BJ (cell line): ENCODE measurements at regions not wholly inside any gene's neighbourhood (a gene's known extent, or its start where the extent isn't known, plus 50 kb on each side); places are given as distances from the start of the nearest gene placed in this dataset.

Source experiments
- CTCF ChIA-PET: fragments of 350-600 bp; formaldehyde crosslinking; extraction: SDS; loops from one replicate; lab custom pipeline; 2021; ENCODE audit warnings: antibody characterized with exemption, inconsistent platforms; lab: Yijun Ruan, JAX
- POLR2A ChIA-PET: fragments of 300-600 bp; sonication (Branson Sonifier 250); formaldehyde crosslinking; extraction: SDS; loops from one replicate; lab custom pipeline; 2021; ENCODE audit warnings: antibody characterized with exemption; lab: Charles Lee
- DNase-seq: peaks from one replicate; pipeline ENCODE4 v3.0.0-alpha.2; 2011; ENCODE audit warnings: low read depth
- H3K27me3 ChIP-seq: 2 replicates; pipeline ENCODE4 v1.6.0; 2011; ENCODE audit warnings: low read length; ENCODE audit not compliant: control insufficient read depth, insufficient read depth
- H3K36me3 ChIP-seq: 2 replicates; pipeline ENCODE4 v1.5.1; 2011; ENCODE audit warnings: low read length; ENCODE audit not compliant: control insufficient read depth, insufficient read depth
- H3K4me3 ChIP-seq: 2 replicates; pipeline ENCODE4 v1.5.1; 2011; ENCODE audit warnings: low read depth, mild to moderate bottlenecking, control low read depth, low read length
- TF ChIP-seq, protein P1 (sequence below): IDR thresholded peaks from 2 replicates; pipeline ENCODE4 v1.5.1; 2011; ENCODE audit warnings: low read depth, mild to moderate bottlenecking, control low read depth, inconsistent platforms, low read length, moderate library complexity; ENCODE audit not compliant: insufficient read depth

- ChIA-PET POLR2A (interaction anchor here (0.5 kb wide), 2 partner anchors 9 to 927 kb away, joined by 3 read pairs; no protein-coding TSS in a partner anchor), CTCF (no interaction called here)
- TF ChIP-seq, protein P1, sequence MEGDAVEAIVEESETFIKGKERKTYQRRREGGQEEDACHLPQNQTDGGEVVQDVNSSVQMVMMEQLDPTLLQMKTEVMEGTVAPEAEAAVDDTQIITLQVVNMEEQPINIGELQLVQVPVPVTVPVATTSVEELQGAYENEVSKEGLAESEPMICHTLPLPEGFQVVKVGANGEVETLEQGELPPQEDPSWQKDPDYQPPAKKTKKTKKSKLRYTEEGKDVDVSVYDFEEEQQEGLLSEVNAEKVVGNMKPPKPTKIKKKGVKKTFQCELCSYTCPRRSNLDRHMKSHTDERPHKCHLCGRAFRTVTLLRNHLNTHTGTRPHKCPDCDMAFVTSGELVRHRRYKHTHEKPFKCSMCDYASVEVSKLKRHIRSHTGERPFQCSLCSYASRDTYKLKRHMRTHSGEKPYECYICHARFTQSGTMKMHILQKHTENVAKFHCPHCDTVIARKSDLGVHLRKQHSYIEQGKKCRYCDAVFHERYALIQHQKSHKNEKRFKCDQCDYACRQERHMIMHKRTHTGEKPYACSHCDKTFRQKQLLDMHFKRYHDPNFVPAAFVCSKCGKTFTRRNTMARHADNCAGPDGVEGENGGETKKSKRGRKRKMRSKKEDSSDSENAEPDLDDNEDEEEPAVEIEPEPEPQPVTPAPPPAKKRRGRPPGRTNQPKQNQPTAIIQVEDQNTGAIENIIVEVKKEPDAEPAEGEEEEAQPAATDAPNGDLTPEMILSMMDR: no peak
- H3K36me3 ChIP-seq: no peaks in the 10 kb centered on the region
- H3K4me3 ChIP-seq: no peak overlapping the region
- H3K27me3 ChIP-seq: no peaks in the 10 kb centered on the region
- no peak for DNase-seq
Observed at GRCh38 chr9:108275906-108276305, 579.9 kb downstream of the ACTL7B start.

- TF ChIP-seq, protein P1: no peak
- H3K27me3 ChIP-seq: no peaks in the 10 kb centered on the region
- no peaks in the 10 kb centered on the region for H3K36me3 ChIP-seq
- DNase-seq: no peak
- H3K4me3 ChIP-seq: no peak overlapping the region
- ChIA-PET POLR2A (no interaction called here), CTCF (no interaction called here)
Observed at GRCh38 chr9:108274971-108275370, 580.8 kb downstream of the ACTL7B start.

DNA sequence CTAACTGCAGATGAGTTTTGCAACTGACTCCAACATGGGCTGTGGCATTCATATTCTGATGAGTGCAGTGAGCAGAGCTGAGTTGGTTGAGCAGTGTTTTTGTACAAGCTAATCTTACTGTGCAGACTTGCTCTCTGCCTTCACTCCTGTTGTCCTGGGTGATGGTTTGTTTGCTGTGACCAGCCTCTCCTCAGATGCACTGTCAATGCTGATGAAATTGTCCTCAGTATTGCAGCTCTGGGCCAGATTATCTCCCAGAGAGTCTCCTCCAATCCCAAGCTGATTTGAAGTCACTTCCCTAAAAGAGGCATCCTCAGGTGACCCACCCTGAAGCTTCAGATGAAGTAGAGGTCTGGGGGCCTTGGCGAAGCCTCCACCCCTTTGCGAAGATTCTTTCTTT is 581.8 kb downstream of the ACTL7B start:
- no peak overlapping the region for H3K4me3 ChIP-seq
- no peaks in the 10 kb centered on the region for H3K27me3 ChIP-seq
- POLR2A ChIA-PET: no interaction called here
- CTCF ChIA-PET: interaction anchor here (0.9 to 2.9 kb wide), 8 partner anchors 9 to 1260 kb away, joined by 3 to 12 read pairs (median 3); no protein-coding TSS in a partner anchor
- DNase-seq: no peak
- H3K36me3 ChIP-seq: no peaks in the 10 kb centered on the region
- TF ChIP-seq, protein P1: no peak

- DNase-seq: no peak
- peak overlapping the region; percentile 12; the same call in 1 of the 2 replicates for H3K4me3 ChIP-seq
- CTCF ChIA-PET: interaction anchor here (0.7 to 2.9 kb wide), 25 partner anchors 9 to 851 kb away, joined by 3 to 19 read pairs (median 4); no protein-coding TSS in a partner anchor
- POLR2A ChIA-PET: no interaction called here
- no peaks in the 10 kb centered on the region for H3K27me3 ChIP-seq
- H3K36me3 ChIP-seq: no peaks in the 10 kb centered on the region
- TF ChIP-seq, protein P1: peak; percentile 65
Observed at GRCh38 chr9:108272349-108272899, 583.4 kb downstream of the ACTL7B start.

- peak; percentile 81 for DNase-seq
- CTCF ChIA-PET: interaction anchor here (0.8 to 2.9 kb wide), 23 partner anchors 8 to 850 kb away, joined by 3 to 19 read pairs (median 4); no protein-coding TSS in a partner anchor
- POLR2A ChIA-PET: no interaction called here
- TF ChIP-seq, protein P1: no peak
- Histone ChIP-seq H3K36me3 (no peaks in the 10 kb centered on the region), H3K27me3 (no peaks in the 10 kb centered on the region), H3K4me3 (peak overlapping the region; percentile 12; the same call in 1 of the 2 replicates)
Observed at GRCh38 chr9:108271646-108272348, 584.0 kb downstream of the ACTL7B start.
